Uterus (tissue), 2 donors: ENCODE measurements at regions not wholly inside any gene's neighbourhood (a gene's known extent, or its start where the extent isn't known, plus 50 kb on each side); places are given as distances from the start of the nearest gene placed in this dataset.

ENCODE experiments used
- CTCF ChIP-seq, 4 experiments: fragments of 200-600 bp in 2 of 4; fragments of 450-650 bp in 2 of 4; sonication (generic) in 2 of 4; IDR thresholded peaks; one replicate each; pipeline ENCODE4 v1.5.1; 2016 to 2019; ENCODE audit warnings: antibody characterized with exemption in 4 of 4, mild to moderate bottlenecking in 2 of 4, moderate library complexity in 1 of 4
- POLR2A ChIP-seq, 2 donors: fragments of 450-650 bp; IDR thresholded peaks; one replicate each; pipeline ENCODE4 v1.6.1; 2016; ENCODE audit warnings: antibody characterized with exemption in 2 of 2, mild to moderate bottlenecking in 1 of 2, moderate library complexity in 1 of 2

GRCh38 chr22:22038178-22038880 is 55.7 kb upstream of the TOP3B start:
- TF ChIP-seq POLR2A (IDR thresholded peaks at IDR 0.05) (no peak), CTCF (IDR thresholded peaks at IDR 0.05) (no peak)
